ENCODE measurements at regions not wholly inside any gene's neighbourhood (a gene's known extent, or its start where the extent isn't known, plus 50 kb on each side); places are given as distances from the start of the nearest gene placed in this dataset.

DNA sequence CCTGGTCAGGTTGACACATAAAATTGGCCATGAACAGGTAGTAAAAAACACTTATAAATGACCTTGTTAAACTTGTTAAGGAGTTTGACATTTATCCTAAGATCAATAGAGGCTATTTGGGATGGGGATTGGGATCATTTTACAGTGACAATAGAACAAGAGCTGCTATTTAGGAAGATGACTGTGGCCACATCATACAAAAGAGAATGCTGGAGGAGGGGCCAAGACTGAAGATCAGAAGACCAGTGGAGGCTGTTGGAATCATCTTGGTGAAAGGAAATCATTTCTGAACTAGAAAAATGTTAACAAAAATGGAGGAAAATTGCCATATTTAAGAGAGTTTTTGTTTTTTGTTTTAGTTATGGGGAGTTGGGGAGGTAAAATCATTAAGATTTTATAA, 304.8 kb upstream of the TLE4 start:
- Histone ChIP-seq H3K9me3 (ENCODE audit: insufficient read depth, low read length) (no peaks in the 10 kb centered on the region), H3F3A (ENCODE audit: insufficient read depth) (no peaks in the 10 kb centered on the region), H3K36me3 (ENCODE audit: low read length) (no peaks in the 10 kb centered on the region), H3K79me2 (ENCODE audit: insufficient read depth, low read length) (no peaks in the 10 kb centered on the region), H3K27me3 (ENCODE audit: low read length) (no peaks in the 10 kb centered on the region), H4K20me1 (ENCODE audit: low read depth, low read length) (no peaks in the 10 kb centered on the region), H2AFZ (ENCODE audit: low read depth, low read length, severe bottlenecking) (no peak overlapping the region), H3K9ac (ENCODE audit: low read length) (no peak overlapping the region), H3K4me2 (ENCODE audit: low read depth, low read length, poor library complexity, severe bottlenecking) (no peak overlapping the region), H3K9me2 (replicated peaks; ENCODE audit: insufficient read depth, low read length) (no peaks in the 10 kb centered on the region), H3K27ac (ENCODE audit: low read depth, low read length) (no peak overlapping the region), H3K4me3 (ENCODE audit: insufficient read depth, low read length, poor library complexity, severe bottlenecking) (no peak overlapping the region)
- TF ChIP-seq, protein P1, sequence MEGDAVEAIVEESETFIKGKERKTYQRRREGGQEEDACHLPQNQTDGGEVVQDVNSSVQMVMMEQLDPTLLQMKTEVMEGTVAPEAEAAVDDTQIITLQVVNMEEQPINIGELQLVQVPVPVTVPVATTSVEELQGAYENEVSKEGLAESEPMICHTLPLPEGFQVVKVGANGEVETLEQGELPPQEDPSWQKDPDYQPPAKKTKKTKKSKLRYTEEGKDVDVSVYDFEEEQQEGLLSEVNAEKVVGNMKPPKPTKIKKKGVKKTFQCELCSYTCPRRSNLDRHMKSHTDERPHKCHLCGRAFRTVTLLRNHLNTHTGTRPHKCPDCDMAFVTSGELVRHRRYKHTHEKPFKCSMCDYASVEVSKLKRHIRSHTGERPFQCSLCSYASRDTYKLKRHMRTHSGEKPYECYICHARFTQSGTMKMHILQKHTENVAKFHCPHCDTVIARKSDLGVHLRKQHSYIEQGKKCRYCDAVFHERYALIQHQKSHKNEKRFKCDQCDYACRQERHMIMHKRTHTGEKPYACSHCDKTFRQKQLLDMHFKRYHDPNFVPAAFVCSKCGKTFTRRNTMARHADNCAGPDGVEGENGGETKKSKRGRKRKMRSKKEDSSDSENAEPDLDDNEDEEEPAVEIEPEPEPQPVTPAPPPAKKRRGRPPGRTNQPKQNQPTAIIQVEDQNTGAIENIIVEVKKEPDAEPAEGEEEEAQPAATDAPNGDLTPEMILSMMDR (IDR thresholded peaks at IDR 0.05; ENCODE audit: insufficient read depth, low read length, poor library complexity, severe bottlenecking): no peak
- TF ChIP-seq EZH2phosphoT487 (conservative IDR thresholded peaks at IDR 0.05; ENCODE audit: low read length): no peak

DNA sequence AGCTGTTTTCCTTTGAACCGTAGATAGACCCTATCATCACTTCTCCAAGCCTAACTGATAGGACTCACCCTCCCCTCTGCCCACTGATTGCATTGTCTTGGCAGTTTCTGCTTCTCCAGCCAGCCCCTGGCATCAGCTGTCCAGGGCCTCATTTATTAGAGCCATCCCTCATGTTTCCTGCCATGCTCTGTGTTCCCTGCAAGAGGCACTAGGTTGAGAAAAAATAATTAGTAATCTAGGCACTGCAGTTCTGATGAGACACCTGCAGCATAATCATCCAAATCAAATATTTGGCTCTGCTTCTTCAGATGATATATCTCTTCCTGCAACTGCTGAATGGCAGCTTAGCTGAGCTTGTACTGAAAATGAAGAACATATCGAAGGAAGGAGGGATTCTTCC, 303.0 kb upstream of the TLE4 start:
- no peak overlapping the region for H3K9ac ChIP-seq (ENCODE audit: low read length)
- H2AFZ ChIP-seq (ENCODE audit: low read depth, low read length, severe bottlenecking): no peak overlapping the region
- no peak overlapping the region for H3K27ac ChIP-seq (ENCODE audit: low read depth, low read length)
- no peak overlapping the region for H3K4me3 ChIP-seq (ENCODE audit: insufficient read depth, low read length, poor library complexity, severe bottlenecking)
- H3F3A ChIP-seq (ENCODE audit: insufficient read depth): no peaks in the 10 kb centered on the region
- no peak overlapping the region for H3K4me2 ChIP-seq (ENCODE audit: low read depth, low read length, poor library complexity, severe bottlenecking)
- H4K20me1 ChIP-seq (ENCODE audit: low read depth, low read length): no peaks in the 10 kb centered on the region
- no peaks in the 10 kb centered on the region for H3K36me3 ChIP-seq (ENCODE audit: low read length)
- no peaks in the 10 kb centered on the region for H3K27me3 ChIP-seq (ENCODE audit: low read length)
- TF ChIP-seq, protein P1 (IDR thresholded peaks at IDR 0.05; ENCODE audit: insufficient read depth, low read length, poor library complexity, severe bottlenecking): no peak
- TF ChIP-seq EZH2phosphoT487 (conservative IDR thresholded peaks at IDR 0.05; ENCODE audit: low read length): no peak
- no peaks in the 10 kb centered on the region for H3K9me3 ChIP-seq (ENCODE audit: insufficient read depth, low read length)
- H3K9me2 ChIP-seq (replicated peaks; ENCODE audit: insufficient read depth, low read length): no peaks in the 10 kb centered on the region
- H3K79me2 ChIP-seq (ENCODE audit: insufficient read depth, low read length): no peaks in the 10 kb centered on the region

DNA sequence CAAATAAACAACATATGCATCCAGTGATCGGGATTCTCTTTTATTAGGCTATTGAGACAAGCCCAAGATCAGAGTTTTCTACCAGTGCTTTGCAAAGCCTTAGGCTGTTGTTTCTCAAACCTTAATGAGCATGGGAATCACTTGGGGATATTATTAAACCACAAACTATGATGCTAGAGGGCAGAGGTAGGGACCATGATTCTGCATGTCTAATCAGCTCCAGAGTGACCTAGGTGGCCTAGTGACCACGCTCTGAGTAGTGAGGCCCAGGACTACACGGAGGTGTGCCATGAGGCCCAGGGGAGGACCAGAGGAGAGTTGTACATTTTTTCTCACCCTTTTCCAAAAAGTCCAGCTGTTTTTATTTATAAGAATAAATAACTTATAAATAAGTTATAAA, 298.5 kb upstream of the TLE4 start:
- H3K9me3 ChIP-seq (ENCODE audit: insufficient read depth, low read length): no peaks in the 10 kb centered on the region
- H3K4me2 ChIP-seq (ENCODE audit: low read depth, low read length, poor library complexity, severe bottlenecking): no peak overlapping the region
- H3K27ac ChIP-seq (ENCODE audit: low read depth, low read length): no peak overlapping the region
- no peaks in the 10 kb centered on the region for H3K79me2 ChIP-seq (ENCODE audit: insufficient read depth, low read length)
- no peak overlapping the region for H3K4me3 ChIP-seq (ENCODE audit: insufficient read depth, low read length, poor library complexity, severe bottlenecking)
- no peak overlapping the region for H3K9ac ChIP-seq (ENCODE audit: low read length)
- no peaks in the 10 kb centered on the region for H4K20me1 ChIP-seq (ENCODE audit: low read depth, low read length)
- no peaks in the 10 kb centered on the region for H3K27me3 ChIP-seq (ENCODE audit: low read length)
- no peak overlapping the region for H2AFZ ChIP-seq (ENCODE audit: low read depth, low read length, severe bottlenecking)
- no peaks in the 10 kb centered on the region for H3F3A ChIP-seq (ENCODE audit: insufficient read depth)
- TF ChIP-seq EZH2phosphoT487 (conservative IDR thresholded peaks at IDR 0.05; ENCODE audit: low read length): no peak
- TF ChIP-seq, protein P1 (IDR thresholded peaks at IDR 0.05; ENCODE audit: insufficient read depth, low read length, poor library complexity, severe bottlenecking): no peak
- H3K9me2 ChIP-seq (replicated peaks; ENCODE audit: insufficient read depth, low read length): no peaks in the 10 kb centered on the region
- H3K36me3 ChIP-seq (ENCODE audit: low read length): no peaks in the 10 kb centered on the region

DNA sequence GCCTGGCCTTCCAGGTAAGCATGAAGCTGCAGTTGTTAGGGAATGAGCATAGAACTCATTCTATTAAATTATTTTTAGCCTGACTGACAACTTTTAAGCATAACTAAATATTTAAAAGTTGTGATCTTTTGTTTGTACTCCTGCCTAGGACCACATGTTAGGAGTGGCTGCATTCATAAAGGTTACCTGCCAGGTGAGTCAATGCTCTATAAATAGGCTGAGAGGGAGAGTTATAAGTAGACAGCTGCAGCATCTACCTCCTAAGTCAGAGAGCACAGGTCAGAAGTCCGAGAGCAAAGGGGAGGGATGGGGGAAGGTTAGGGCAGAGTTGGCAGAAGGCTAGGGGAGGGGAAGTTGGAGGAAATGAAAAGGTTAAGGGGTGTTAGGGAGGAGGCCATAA, 292.4 kb upstream of the TLE4 start:
- no peak overlapping the region for H2AFZ ChIP-seq (ENCODE audit: low read depth, low read length, severe bottlenecking)
- no peaks in the 10 kb centered on the region for H3K9me2 ChIP-seq (replicated peaks; ENCODE audit: insufficient read depth, low read length)
- H4K20me1 ChIP-seq (ENCODE audit: low read depth, low read length): no peaks in the 10 kb centered on the region
- no peaks in the 10 kb centered on the region for H3K9me3 ChIP-seq (ENCODE audit: insufficient read depth, low read length)
- no peak overlapping the region for H3K9ac ChIP-seq (ENCODE audit: low read length)
- H3K4me3 ChIP-seq (ENCODE audit: insufficient read depth, low read length, poor library complexity, severe bottlenecking): no peak overlapping the region
- no peaks in the 10 kb centered on the region for H3K27me3 ChIP-seq (ENCODE audit: low read length)
- H3F3A ChIP-seq (ENCODE audit: insufficient read depth): no peaks in the 10 kb centered on the region
- no peak overlapping the region for H3K4me2 ChIP-seq (ENCODE audit: low read depth, low read length, poor library complexity, severe bottlenecking)
- H3K79me2 ChIP-seq (ENCODE audit: insufficient read depth, low read length): no peaks in the 10 kb centered on the region
- H3K27ac ChIP-seq (ENCODE audit: low read depth, low read length): no peak overlapping the region
- no peak for TF ChIP-seq EZH2phosphoT487 (conservative IDR thresholded peaks at IDR 0.05; ENCODE audit: low read length)
- TF ChIP-seq, protein P1 (IDR thresholded peaks at IDR 0.05; ENCODE audit: insufficient read depth, low read length, poor library complexity, severe bottlenecking): no peak
- H3K36me3 ChIP-seq (ENCODE audit: low read length): no peaks in the 10 kb centered on the region
